Trophoblast cell (in vitro differentiated cells and primary cell): ENCODE measurements at regions not wholly inside any gene's neighbourhood (a gene's known extent, or its start where the extent isn't known, plus 50 kb on each side); places are given as distances from the start of the nearest gene placed in this dataset.

Source experiments
- DNase-seq, 2 donors: peaks; one replicate each; pipeline ENCODE4 v3.0.0-alpha.2; 2016
- H2AFZ ChIP-seq: 2 replicates; pipeline ENCODE4 v1.6.1; 2013; ENCODE audit warnings: low read length, moderate library complexity, mild to moderate bottlenecking; ENCODE audit not compliant: insufficient read depth, poor library complexity
- H2AK5ac ChIP-seq: 2 replicates; pipeline ENCODE4 v1.6.1; 2013; ENCODE audit warnings: mild to moderate bottlenecking, low read length
- H2BK120ac ChIP-seq: 2 replicates; pipeline ENCODE4 v1.6.1; 2013; ENCODE audit warnings: low read length, mild to moderate bottlenecking, moderate library complexity; ENCODE audit not compliant: insufficient read depth, poor library complexity
- H2BK12ac ChIP-seq: 2 replicates; pipeline ENCODE4 v1.6.1; 2013; ENCODE audit warnings: mild to moderate bottlenecking, low read length, moderate library complexity
- H2BK5ac ChIP-seq: 2 replicates; pipeline ENCODE4 v1.6.1; 2013; ENCODE audit warnings: low read length, low read depth, moderate library complexity, mild to moderate bottlenecking; ENCODE audit not compliant: poor library complexity
- H3K14ac ChIP-seq: 2 replicates; pipeline ENCODE4 v1.6.1; 2013; ENCODE audit warnings: mild to moderate bottlenecking, low read length
- H3K18ac ChIP-seq: 2 replicates; pipeline ENCODE4 v1.6.1; 2013; ENCODE audit warnings: mild to moderate bottlenecking, low read length
- H3K23ac ChIP-seq: 2 replicates; pipeline ENCODE4 v1.6.1; 2013; ENCODE audit warnings: low read length
- H3K27ac ChIP-seq: 2 replicates; pipeline ENCODE4 v1.5.1; 2013; ENCODE audit warnings: low read depth, mild to moderate bottlenecking, inconsistent platforms, low read length, moderate library complexity
- H3K27me3 ChIP-seq: 2 replicates; pipeline ENCODE4 v1.6.1; 2013; ENCODE audit warnings: inconsistent platforms, mild to moderate bottlenecking, low read length, moderate library complexity; ENCODE audit not compliant: insufficient read depth
- H3K36me3 ChIP-seq, 2 experiments: 1 replicate in 1 of 2; 2 replicates in 1 of 2; pipeline ENCODE4 v1.6.1; 2013; ENCODE audit warnings: low read length in 2 of 2, mild to moderate bottlenecking in 2 of 2, moderate library complexity in 1 of 2; ENCODE audit not compliant: insufficient read depth in 2 of 2, control insufficient read depth in 1 of 2
- H3K4ac ChIP-seq: 2 replicates; pipeline ENCODE4 v1.6.1; 2013; ENCODE audit warnings: low read depth, mild to moderate bottlenecking, low read length, moderate library complexity
- H3K4me1 ChIP-seq, 2 experiments: 1 replicate in 1 of 2; 2 replicates in 1 of 2; pipeline ENCODE4 v1.6.1; 2013; ENCODE audit warnings: low read length in 2 of 2, mild to moderate bottlenecking in 2 of 2, moderate library complexity in 1 of 2; ENCODE audit not compliant: insufficient read depth in 2 of 2, control insufficient read depth in 1 of 2
- H3K4me2 ChIP-seq: 2 replicates; pipeline ENCODE4 v1.6.1; 2013; ENCODE audit warnings: inconsistent platforms, mild to moderate bottlenecking, low read length, moderate library complexity
- H3K4me3 ChIP-seq: 2 replicates; pipeline ENCODE4 v1.5.1; 2013; ENCODE audit warnings: mild to moderate bottlenecking, low read depth, low read length, inconsistent platforms
- H3K79me1 ChIP-seq: one replicate; pipeline ENCODE4 v1.6.1; 2013; ENCODE audit warnings: low read length
- H3K79me2 ChIP-seq: 2 replicates; pipeline ENCODE4 v1.6.1; 2013; ENCODE audit warnings: low read length, mild to moderate bottlenecking; ENCODE audit not compliant: control insufficient read depth, insufficient read depth, poor library complexity
- H3K9ac ChIP-seq: 2 replicates; pipeline ENCODE4 v1.6.1; 2013; ENCODE audit warnings: mild to moderate bottlenecking, low read length
- H3K9me3 ChIP-seq: 2 replicates; pipeline ENCODE4 v1.6.1; 2013; ENCODE audit warnings: low read depth, mild to moderate bottlenecking, control low read depth, inconsistent platforms, low read length; ENCODE audit not compliant: insufficient read depth
- H4K12ac ChIP-seq: 2 replicates; pipeline ENCODE4 v1.6.1; 2013; ENCODE audit warnings: low read depth, mild to moderate bottlenecking, low read length, moderate library complexity
- H4K8ac ChIP-seq: 2 replicates; pipeline ENCODE4 v1.6.1; 2013; ENCODE audit warnings: low read depth, mild to moderate bottlenecking, low read length, moderate library complexity
- H4K91ac ChIP-seq: one replicate; pipeline ENCODE4 v1.6.1; 2013; ENCODE audit warnings: low read depth, mild to moderate bottlenecking, low read length, moderate library complexity
- whole genome bisulfite sequencing: extraction: QIAGEN DNeasy Blood & Tissue Kit; methylation state at CpG from one replicate; pipeline ENCODE4 v1.1.7; 2013; ENCODE audit warnings: missing lambda C conversion rate; ENCODE audit not compliant: insufficient read length, insufficient coverage; ENCODE audit errors: extremely low coverage; 5-methylcytosine and 5-hydroxymethylcytosine counted together

- no peak overlapping the region for H3K4me2 ChIP-seq
- H4K12ac ChIP-seq, result no peak overlapping the region
- WGBS, result no CpG with 5 or more reads among the region's 3 CpGs
- no peak overlapping the region for H2BK12ac ChIP-seq
- no peak overlapping the region for H3K18ac ChIP-seq
- H3K14ac ChIP-seq, result no peak overlapping the region
- no peaks in the 10 kb centered on the region for H3K79me2 ChIP-seq
- H3K9ac ChIP-seq, result no peak overlapping the region
- no peak overlapping the region for H4K8ac ChIP-seq
- H3K9me3 ChIP-seq, result no peaks in the 10 kb centered on the region
- no peaks in the 10 kb centered on the region for H3K4me1 ChIP-seq
- H3K4me3 ChIP-seq, result no peak overlapping the region
- no peak overlapping the region for H2AFZ ChIP-seq
- no peak overlapping the region for H2AK5ac ChIP-seq
- no peak overlapping the region for H4K91ac ChIP-seq
- H3K27me3 ChIP-seq, result no peaks in the 10 kb centered on the region
- no peak for DNase-seq
- no peak overlapping the region for H3K23ac ChIP-seq
- H3K36me3 ChIP-seq, result no peaks in the 10 kb centered on the region
- no peak overlapping the region for H2BK120ac ChIP-seq
- no peak overlapping the region for H3K27ac ChIP-seq
- H2BK5ac ChIP-seq, result no peak overlapping the region
- H3K4ac ChIP-seq, result no peak overlapping the region
- H3K79me1 ChIP-seq, result no peaks in the 10 kb centered on the region
These were observed 248.3 kb upstream of the DOK6 start for GRCh38 chr18:69152436-69152835.

DNA sequence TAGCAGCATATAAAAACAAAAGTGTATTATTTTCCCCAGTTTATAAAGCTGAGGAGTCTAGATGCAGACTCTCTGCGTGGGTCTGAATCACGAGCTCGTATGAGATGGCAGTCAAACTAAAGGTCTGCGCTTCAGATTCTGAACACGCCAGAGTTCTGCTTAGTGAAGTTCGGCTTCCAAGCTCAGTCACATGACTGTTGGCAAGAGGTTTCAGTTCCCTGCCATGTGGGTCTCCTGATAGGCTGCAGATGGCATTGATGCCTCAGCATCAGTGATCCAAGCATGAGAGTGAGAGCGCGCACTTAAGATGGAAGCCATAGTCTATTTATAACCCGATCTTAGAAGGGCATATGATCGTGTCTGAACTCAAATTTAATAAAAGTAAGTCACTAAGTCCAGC is 242.8 kb upstream of the DOK6 start:
- Histone ChIP-seq H3K4me1 (no peaks in the 10 kb centered on the region), H3K36me3 (no peaks in the 10 kb centered on the region), H4K12ac (peak overlapping the region; percentile 36), H3K79me1 (no peaks in the 10 kb centered on the region), H3K4me2 (no peak overlapping the region), H2BK120ac (no peak overlapping the region), H2BK5ac (no peak overlapping the region), H3K27ac (no peak overlapping the region), H3K9ac (no peak overlapping the region), H3K18ac (no peak overlapping the region), H3K23ac (no peak overlapping the region), H2AK5ac (no peak overlapping the region), H3K79me2 (no peaks in the 10 kb centered on the region), H3K27me3 (no peaks in the 10 kb centered on the region), H3K9me3 (no peaks in the 10 kb centered on the region), H4K91ac (no peak overlapping the region), H2AFZ (no peak overlapping the region), H3K4ac (no peak overlapping the region), H3K4me3 (no peak overlapping the region), H3K14ac (no peak overlapping the region), H4K8ac (no peak overlapping the region), H2BK12ac (no peak overlapping the region)
- no peak for DNase-seq
- WGBS, result no CpG with 5 or more reads among the region's 10 CpGs

- Histone ChIP-seq H3K23ac (no peak overlapping the region), H3K27ac (no peak overlapping the region), H3K4ac (no peak overlapping the region), H3K9me3 (no peaks in the 10 kb centered on the region), H3K9ac (no peak overlapping the region), H2AK5ac (no peak overlapping the region), H3K79me1 (no peaks in the 10 kb centered on the region), H4K12ac (no peak overlapping the region), H3K14ac (no peak overlapping the region), H3K27me3 (no peaks in the 10 kb centered on the region), H4K8ac (no peak overlapping the region), H2AFZ (no peak overlapping the region), H3K4me1 (no peaks in the 10 kb centered on the region), H3K4me2 (no peak overlapping the region), H2BK12ac (no peak overlapping the region), H2BK5ac (no peak overlapping the region), H3K36me3 (no peaks in the 10 kb centered on the region), H3K4me3 (no peak overlapping the region), H4K91ac (no peak overlapping the region), H3K18ac (no peak overlapping the region), H2BK120ac (no peak overlapping the region), H3K79me2 (no peaks in the 10 kb centered on the region)
- DNase-seq, result no peak
- WGBS, result no CpG with 5 or more reads among the region's 6 CpGs
These were observed 241.7 kb upstream of the DOK6 start for GRCh38 chr18:69158944-69159343.

DNA sequence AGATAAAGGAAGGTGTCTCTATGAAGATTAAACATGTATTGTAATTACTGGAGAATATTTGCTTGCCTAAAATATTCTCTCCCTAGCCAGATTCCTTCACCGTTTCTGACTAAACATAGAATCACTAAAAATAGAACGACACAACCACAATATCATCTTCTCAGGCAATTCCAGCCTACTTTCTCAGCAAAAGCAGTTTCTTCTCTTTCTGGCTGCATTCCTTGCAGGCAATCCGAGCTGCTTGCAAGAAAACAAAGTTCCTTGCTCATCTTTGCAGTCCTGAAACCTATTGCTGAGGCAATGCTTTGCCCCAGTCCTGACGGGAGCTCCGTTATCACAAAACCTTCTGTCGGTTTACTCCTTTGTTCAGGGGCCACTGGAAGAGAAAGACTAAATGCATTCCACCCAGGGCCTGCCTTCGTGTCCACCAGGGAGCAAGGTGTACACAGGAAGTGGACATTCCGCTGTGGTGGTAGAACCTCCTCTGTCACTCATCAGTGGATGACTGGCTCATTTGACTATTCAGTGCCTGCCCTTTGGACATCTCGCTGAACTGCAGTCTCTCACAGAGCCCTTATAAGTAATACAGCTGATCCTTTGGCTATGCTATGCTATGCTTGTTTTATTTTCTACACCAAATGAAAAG is 239.2 kb upstream of the DOK6 start:
- H2BK120ac ChIP-seq, result no peak overlapping the region
- no peak overlapping the region for H3K14ac ChIP-seq
- no peaks in the 10 kb centered on the region for H3K79me2 ChIP-seq
- H3K36me3 ChIP-seq, result no peaks in the 10 kb centered on the region
- H3K27ac ChIP-seq, result no peak overlapping the region
- H4K8ac ChIP-seq, result no peak overlapping the region
- H2BK5ac ChIP-seq, result no peak overlapping the region
- DNase-seq, result no peak
- H2BK12ac ChIP-seq, result no peak overlapping the region
- no peak overlapping the region for H3K23ac ChIP-seq
- no peak overlapping the region for H4K12ac ChIP-seq
- WGBS, result no CpG with 5 or more reads among the region's 9 CpGs
- no peaks in the 10 kb centered on the region for H3K79me1 ChIP-seq
- no peak overlapping the region for H4K91ac ChIP-seq
- no peak overlapping the region for H3K18ac ChIP-seq
- no peaks in the 10 kb centered on the region for H3K4me1 ChIP-seq
- no peaks in the 10 kb centered on the region for H3K27me3 ChIP-seq
- H2AK5ac ChIP-seq, result no peak overlapping the region
- no peak overlapping the region for H3K4me2 ChIP-seq
- no peaks in the 10 kb centered on the region for H3K9me3 ChIP-seq
- H3K4me3 ChIP-seq, result no peak overlapping the region
- no peak overlapping the region for H3K4ac ChIP-seq
- no peak overlapping the region for H3K9ac ChIP-seq
- no peak overlapping the region for H2AFZ ChIP-seq
